SK-N-SH (cell line): ENCODE measurements at regions not wholly inside any gene's neighbourhood (a gene's known extent, or its start where the extent isn't known, plus 50 kb on each side); places are given as distances from the start of the nearest gene placed in this dataset.

Experiments used
- CTCF ChIA-PET: fragments of 300-600, 350-600 bp; formaldehyde crosslinking; extraction: SDS; loops from one replicate; lab custom pipeline; 2021; lab: Yijun Ruan, JAX
- POLR2A ChIA-PET: fragments of 350-600 bp; sonication (Branson Sonifier 250); formaldehyde crosslinking; extraction: SDS; loops from one replicate; lab custom pipeline; 2020; ENCODE audit warnings: antibody characterized with exemption, inconsistent platforms; lab: Yijun Ruan, JAX
- DNase-seq: peaks from one replicate; pipeline ENCODE4 v3.0.0; 2012
- H2AFZ ChIP-seq: fragments of 200-600 bp; sonication (generic); 2 replicates; pipeline ENCODE4 v1.8.1; 2016; ENCODE audit warnings: antibody characterized with exemption, mild to moderate bottlenecking, low read depth
- H3F3A ChIP-seq: fragments of 200-600 bp; sonication (generic); replicated peaks from 2 replicates; pipeline ENCODE3; 2016; ENCODE audit warnings: antibody characterized with exemption, mild to moderate bottlenecking; ENCODE audit not compliant: insufficient read depth
- H3K27ac ChIP-seq, 2 experiments: fragments of 200-500 bp in 1 of 2; fragments of 200-600 bp in 1 of 2; sonication (Bioruptor generic) in 1 of 2; sonication (generic), shearing (Covaris generic) in 1 of 2; 2 replicates each; pipeline versions ENCODE4 v1.5.1 to v1.6.1; 2014 to 2016; ENCODE audit warnings: low read depth in 2 of 2, inconsistent platforms in 1 of 2, low read length in 1 of 2, mild to moderate bottlenecking in 1 of 2, mixed read lengths in 1 of 2
- H3K27me3 ChIP-seq: fragments of 200-600 bp; sonication (generic), shearing (Covaris generic); 2 replicates; pipeline ENCODE4 v1.6.1; 2016; ENCODE audit warnings: mixed run types; ENCODE audit not compliant: insufficient read depth
- H3K36me3 ChIP-seq, 2 experiments: fragments of 200-500 bp in 1 of 2; fragments of 200-600 bp in 1 of 2; sonication (Bioruptor generic) in 1 of 2; sonication (generic) in 1 of 2; replicated peaks in 1 of 2; 2 replicates each; pipeline versions ENCODE3 to v1.5.1; 2014 to 2016; ENCODE audit warnings: low read length in 1 of 2, mild to moderate bottlenecking in 1 of 2; ENCODE audit not compliant: insufficient read depth in 2 of 2, control insufficient read depth in 1 of 2
- H3K4me1 ChIP-seq, 2 experiments: fragments of 200-500 bp in 1 of 2; fragments of 200-600 bp in 1 of 2; sonication (Bioruptor generic) in 1 of 2; sonication (generic), shearing (Covaris generic) in 1 of 2; 2 replicates each; pipeline versions ENCODE4 v1.5.1 to v1.6.1; 2014 to 2016; ENCODE audit warnings: low read depth in 1 of 2, low read length in 1 of 2, mixed run types in 1 of 2; ENCODE audit not compliant: insufficient read depth in 2 of 2, control insufficient read depth in 1 of 2
- H3K4me2 ChIP-seq: fragments of 200-600 bp; sonication (generic), shearing (Covaris generic); 2 replicates; pipeline ENCODE4 v1.6.1; 2017; ENCODE audit warnings: mixed run types
- H3K4me3 ChIP-seq, 2 experiments: fragments of 200-500 bp in 1 of 2; fragments of 200-600 bp in 1 of 2; sonication (Bioruptor generic) in 1 of 2; sonication (generic), shearing (Covaris generic) in 1 of 2; 2 replicates each; pipeline versions ENCODE4 v1.5.1 to v1.8.1; 2014 to 2016; ENCODE audit warnings: low read depth in 2 of 2, inconsistent platforms in 1 of 2, low read length in 1 of 2, mild to moderate bottlenecking in 1 of 2, mixed read lengths in 1 of 2, moderate library complexity in 1 of 2
- H3K79me2 ChIP-seq: fragments of 200-600 bp; sonication (generic); 2 replicates; pipeline ENCODE4 v1.8.1; 2017; ENCODE audit warnings: mild to moderate bottlenecking; ENCODE audit not compliant: insufficient read depth
- H3K9ac ChIP-seq: fragments of 200-600 bp; sonication (generic); 2 replicates; pipeline ENCODE4 v1.6.1; 2017; ENCODE audit warnings: mixed run types
- H3K9me2 ChIP-seq: fragments of 200-600 bp; sonication (generic); 2 replicates; pipeline ENCODE4 v1.6.1; 2017; ENCODE audit warnings: mixed run types
- H3K9me3 ChIP-seq: fragments of 200-600 bp; sonication (generic); 2 replicates; pipeline ENCODE4 v1.6.1; 2017; ENCODE audit warnings: mixed run types, mild to moderate bottlenecking, moderate library complexity
- H4K20me1 ChIP-seq: fragments of 200-600 bp; sonication (generic); 2 replicates; pipeline ENCODE4 v1.6.1; 2017; ENCODE audit warnings: mild to moderate bottlenecking, mixed run types; ENCODE audit not compliant: insufficient read depth
- CHD2 ChIP-seq: fragments of 150-350 bp; IDR thresholded peaks from 2 replicates; pipeline ENCODE4 v1.6.1; 2018; ENCODE audit warnings: low read length; ENCODE audit not compliant: partially characterized antibody
- CTCF ChIP-seq: fragments of 200-600 bp; sonication (generic); IDR thresholded peaks from 2 replicates; pipeline ENCODE4 v1.6.1; 2017; ENCODE audit warnings: antibody characterized with exemption, mild to moderate bottlenecking, moderate library complexity
- ELF1 ChIP-seq: IDR thresholded peaks from 2 replicates; pipeline ENCODE4 v1.4.0; 2012
- EZH2phosphoT487 ChIP-seq: fragments of 200-600 bp; sonication (generic); IDR thresholded peaks from 2 replicates; pipeline ENCODE4 v1.6.1; 2017; ENCODE audit warnings: low read depth, mixed run types, mild to moderate bottlenecking, antibody characterized with exemption, moderate library complexity, borderline replicate concordance
- FOSL2 ChIP-seq: IDR thresholded peaks from 2 replicates; pipeline ENCODE4 v1.4.0; 2012; ENCODE audit warnings: low read depth, mild to moderate bottlenecking, moderate library complexity, borderline replicate concordance
- GABPA ChIP-seq: IDR thresholded peaks from 2 replicates; pipeline ENCODE4 v1.4.0; 2012; ENCODE audit warnings: low read depth, mild to moderate bottlenecking
- GATA2 ChIP-seq: sonication (generic); formaldehyde crosslinking; IDR thresholded peaks from 2 replicates; pipeline ENCODE4 v1.5.0; 2020; ENCODE audit warnings: mild to moderate bottlenecking, missing genetic modification reagents
- IRF3 ChIP-seq: fragments of 150-350 bp; IDR thresholded peaks from 2 replicates; pipeline ENCODE4 v1.6.1; 2016; ENCODE audit warnings: mild to moderate bottlenecking, low read depth, low read length
- JUND ChIP-seq: IDR thresholded peaks from 2 replicates; pipeline ENCODE4 v1.4.0; 2012
- MEF2A ChIP-seq: IDR thresholded peaks from 2 replicates; pipeline ENCODE4 v1.4.0; 2012; ENCODE audit warnings: low read depth, borderline replicate concordance
- RAD21 ChIP-seq: IDR thresholded peaks from 2 replicates; pipeline ENCODE4 v1.6.1; 2012; ENCODE audit warnings: mild to moderate bottlenecking, low read length
- RFX5 ChIP-seq: IDR thresholded peaks from 2 replicates; pipeline ENCODE4 v1.6.1; 2012; ENCODE audit warnings: mild to moderate bottlenecking, improper control_type of control experiment, low read length
- SIN3A ChIP-seq: IDR thresholded peaks from 2 replicates; pipeline ENCODE4 v1.6.1; 2012; ENCODE audit warnings: low read depth, mild to moderate bottlenecking, low read length, moderate library complexity, borderline replicate concordance
- SMC3 ChIP-seq: IDR thresholded peaks from 2 replicates; pipeline ENCODE4 v1.6.1; 2012; ENCODE audit warnings: low read depth, low read length, improper control_type of control experiment
- TAF1 ChIP-seq: IDR thresholded peaks from 2 replicates; pipeline ENCODE4 v1.6.1; 2012; ENCODE audit warnings: low read depth, mild to moderate bottlenecking, low read length, moderate library complexity, borderline replicate concordance
- TCF12 ChIP-seq: IDR thresholded peaks from 2 replicates; pipeline ENCODE4 v1.4.0; 2012
- USF1 ChIP-seq: IDR thresholded peaks from 2 replicates; pipeline ENCODE4 v1.4.0; 2012; ENCODE audit warnings: low read depth, borderline replicate concordance
- YY1 ChIP-seq: IDR thresholded peaks from 2 replicates; pipeline ENCODE4 v1.4.0; 2012; ENCODE audit warnings: low read depth, mild to moderate bottlenecking
- WGBS: methylation state at CpG from one replicate; pipeline ENCODE4 v1.1.6; 2017; ENCODE audit warnings: low lambda C conversion rate; 5-methylcytosine and 5-hydroxymethylcytosine counted together
- TF ChIP-seq, protein P1 (sequence below): fragments of 150-350 bp; IDR thresholded peaks from 2 replicates; pipeline ENCODE4 v1.6.1; 2017; ENCODE audit warnings: antibody characterized with exemption, low read length, low read depth, borderline replicate concordance
- TF ChIP-seq, protein P2 (sequence below): IDR thresholded peaks from 2 replicates; pipeline ENCODE4; 2012

DNA sequence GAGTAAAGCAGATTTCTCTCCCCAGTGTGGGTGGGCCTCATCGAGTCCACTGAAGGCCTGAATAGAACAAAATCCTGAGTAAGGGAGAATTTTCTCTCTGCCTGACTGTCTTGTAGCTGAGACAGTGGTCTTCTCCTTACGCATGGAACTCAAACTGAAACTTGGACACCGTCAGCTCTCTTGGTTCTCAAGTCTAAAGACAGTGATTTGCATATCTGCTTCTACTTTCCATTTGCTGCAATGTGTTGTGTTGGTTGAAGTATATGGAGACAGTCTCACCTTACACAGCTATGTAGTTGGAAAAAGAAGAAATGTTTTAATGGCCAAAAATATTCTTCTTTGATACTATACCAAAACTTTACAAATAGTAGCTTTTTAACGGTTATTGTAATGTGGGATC is 160.2 kb upstream of the LMNTD1 start (continued):
- TF ChIP-seq RAD21, result no peak
- TF ChIP-seq TAF1, result no peak
- no peak for TF ChIP-seq CTCF
- TF ChIP-seq IRF3, result no peak
- TF ChIP-seq, all 33 proteins: peak for 0

DNA sequence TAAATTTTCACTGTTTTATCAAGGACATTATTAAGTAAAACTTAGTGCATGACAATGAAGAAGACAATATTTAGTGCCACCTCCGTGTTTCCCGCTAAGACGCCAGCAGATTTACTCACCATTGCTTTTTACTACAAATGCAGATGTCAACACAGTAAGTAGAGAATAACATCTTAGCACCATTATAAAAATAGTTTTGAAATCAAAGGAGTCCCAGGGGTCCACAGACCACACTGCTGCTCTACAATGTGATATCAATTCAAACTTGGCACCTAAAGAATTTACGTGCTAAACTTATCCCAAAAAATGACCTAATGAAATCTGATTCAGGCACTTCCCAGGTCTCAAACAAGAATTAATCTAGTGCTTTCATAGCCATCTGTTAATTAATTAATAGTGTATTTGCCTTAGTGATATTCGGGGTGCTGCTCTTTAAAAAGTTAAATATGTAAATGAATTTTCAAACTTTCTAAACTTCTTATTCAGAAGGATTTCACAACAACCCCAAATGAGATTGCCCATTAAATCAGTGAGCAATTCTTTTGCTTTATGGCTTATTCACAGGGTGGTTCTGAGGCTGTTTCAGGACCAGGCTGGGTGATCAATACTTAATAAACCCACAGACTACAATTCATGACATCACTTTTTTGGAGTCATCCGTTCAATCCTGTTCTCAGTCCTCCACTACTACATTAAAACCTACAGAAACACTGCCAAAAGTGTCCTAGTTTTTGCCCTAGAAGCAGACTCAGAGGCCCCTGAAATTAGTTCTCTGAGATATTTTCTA is 161.3 kb upstream of the LMNTD1 start:
- H3K9me3 ChIP-seq, result no peaks in the 10 kb centered on the region; the same call in 1 of the 2 replicates
- no peak overlapping the region for H3K9ac ChIP-seq
- TF ChIP-seq RFX5 (no peak), MEF2A (no peak), GATA2 (CRISPR knock-in tag) (no peak), ELF1 (no peak), IRF3 (no peak), SMC3 (no peak), FOSL2 (no peak), GABPA (no peak), JUND (no peak), YY1 (no peak), SIN3A (no peak), TCF12 (no peak), USF1 (no peak), EZH2phosphoT487 (no peak), CHD2 (no peak)
- TF ChIP-seq, protein P1, sequence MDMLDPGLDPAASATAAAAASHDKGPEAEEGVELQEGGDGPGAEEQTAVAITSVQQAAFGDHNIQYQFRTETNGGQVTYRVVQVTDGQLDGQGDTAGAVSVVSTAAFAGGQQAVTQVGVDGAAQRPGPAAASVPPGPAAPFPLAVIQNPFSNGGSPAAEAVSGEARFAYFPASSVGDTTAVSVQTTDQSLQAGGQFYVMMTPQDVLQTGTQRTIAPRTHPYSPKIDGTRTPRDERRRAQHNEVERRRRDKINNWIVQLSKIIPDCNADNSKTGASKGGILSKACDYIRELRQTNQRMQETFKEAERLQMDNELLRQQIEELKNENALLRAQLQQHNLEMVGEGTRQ, result no peak
- TF ChIP-seq, protein P2, sequence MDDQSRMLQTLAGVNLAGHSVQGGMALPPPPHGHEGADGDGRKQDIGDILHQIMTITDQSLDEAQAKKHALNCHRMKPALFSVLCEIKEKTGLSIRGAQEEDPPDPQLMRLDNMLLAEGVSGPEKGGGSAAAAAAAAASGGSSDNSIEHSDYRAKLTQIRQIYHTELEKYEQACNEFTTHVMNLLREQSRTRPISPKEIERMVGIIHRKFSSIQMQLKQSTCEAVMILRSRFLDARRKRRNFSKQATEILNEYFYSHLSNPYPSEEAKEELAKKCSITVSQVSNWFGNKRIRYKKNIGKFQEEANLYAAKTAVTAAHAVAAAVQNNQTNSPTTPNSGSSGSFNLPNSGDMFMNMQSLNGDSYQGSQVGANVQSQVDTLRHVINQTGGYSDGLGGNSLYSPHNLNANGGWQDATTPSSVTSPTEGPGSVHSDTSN, result no peak
- TF ChIP-seq, all 33 proteins: peak for 0
- Histone ChIP-seq H3K4me2 (no peak overlapping the region), H3K9me2 (no peaks in the 10 kb centered on the region; the same call in 1 of the 2 replicates), H3F3A (no peaks in the 10 kb centered on the region), H2AFZ (no peak overlapping the region), H4K20me1 (no peaks in the 10 kb centered on the region), H3K27ac (no peak overlapping the region), H3K4me1 (no peaks in the 10 kb centered on the region; a peak in 1 of 4 replicates), H3K27me3 (no peaks in the 10 kb centered on the region), H3K36me3 (no peaks in the 10 kb centered on the region), H3K79me2 (no peaks in the 10 kb centered on the region), H3K4me3 (no peak overlapping the region)
- 92% methylated on average over 6 of the region's 6 CpGs for WGBS
- POLR2A ChIA-PET, result no interaction called here
- CTCF ChIA-PET, result no interaction called here
- DNase-seq, result no peak
